SK-N-DZ (cell line): ENCODE measurements at regions not wholly inside any gene's neighbourhood (a gene's known extent, or its start where the extent isn't known, plus 50 kb on each side); places are given as distances from the start of the nearest gene placed in this dataset.

ENCODE experiments used
- DNase-seq: peaks from one replicate; pipeline ENCODE4 v3.0.0-alpha.2; 2015; ENCODE audit warnings: low spot score

DNA sequence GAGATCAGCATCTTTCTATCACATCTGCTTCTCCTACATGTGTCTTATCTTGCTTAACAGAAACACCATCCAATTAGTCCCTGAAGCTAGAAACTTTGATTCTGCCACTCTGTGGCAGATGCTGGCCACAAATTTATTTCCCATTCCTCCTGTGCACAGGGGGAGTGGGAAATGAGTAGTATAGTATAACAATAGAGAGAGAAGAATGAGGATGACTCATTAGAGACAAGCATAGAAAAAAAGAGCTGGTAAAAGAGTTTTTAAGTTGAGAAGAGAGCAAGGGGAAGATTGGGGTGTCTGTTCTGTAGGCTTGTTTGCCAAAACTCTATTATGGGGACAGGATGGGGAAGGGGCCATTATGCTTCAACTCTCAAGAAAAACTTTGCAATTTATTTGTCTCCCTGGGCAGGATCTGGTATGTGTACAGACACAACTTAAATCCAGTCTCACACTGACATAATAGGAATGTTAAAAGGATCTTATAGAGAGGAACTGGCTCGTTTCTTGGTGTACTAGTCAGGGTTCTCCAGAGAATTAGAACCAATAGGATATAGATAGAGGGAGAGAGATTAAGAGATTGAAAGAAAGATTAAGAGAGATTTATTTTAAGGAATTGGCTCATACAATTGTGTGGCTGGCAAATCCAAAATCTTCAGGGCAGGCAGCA, 142.6 kb upstream of the CPSF6 start:
- no peak for DNase-seq

DNA sequence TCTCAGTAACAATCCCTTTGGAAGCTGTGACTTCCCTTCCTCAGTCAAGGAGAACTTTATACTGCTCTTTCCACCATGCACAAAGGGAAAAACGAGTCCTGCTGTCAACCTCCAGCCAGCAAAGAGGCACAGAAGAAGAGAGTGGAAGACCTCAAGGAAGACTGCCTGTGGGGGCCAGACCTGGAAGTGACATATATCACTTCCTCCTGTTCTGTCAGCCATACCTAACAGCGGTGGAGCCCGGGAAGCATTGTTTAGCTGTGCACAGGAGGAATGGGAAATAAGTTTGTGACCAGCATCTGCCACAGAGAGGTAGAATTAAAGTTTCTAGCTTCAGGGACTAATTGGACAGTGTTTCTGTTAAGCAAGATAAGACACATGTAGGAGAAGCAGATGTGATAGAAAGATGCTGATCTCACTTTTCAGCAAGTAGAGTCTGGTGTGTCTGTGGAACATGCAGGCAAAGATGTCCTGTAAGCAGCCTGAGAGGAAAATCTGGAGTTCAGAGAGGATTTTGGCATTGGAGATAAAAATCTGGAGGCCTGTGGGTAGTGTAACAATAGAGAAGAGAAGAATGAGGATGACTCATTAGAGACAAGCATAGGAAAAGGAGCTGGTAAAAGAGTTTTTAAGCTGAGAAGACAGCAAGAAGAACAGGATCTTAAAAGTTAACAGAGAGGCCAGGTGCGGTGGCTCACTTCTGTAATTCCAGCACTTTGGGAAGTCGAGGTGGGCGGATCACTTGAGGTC, 141.6 kb upstream of the CPSF6 start:
- no peak for DNase-seq

DNA sequence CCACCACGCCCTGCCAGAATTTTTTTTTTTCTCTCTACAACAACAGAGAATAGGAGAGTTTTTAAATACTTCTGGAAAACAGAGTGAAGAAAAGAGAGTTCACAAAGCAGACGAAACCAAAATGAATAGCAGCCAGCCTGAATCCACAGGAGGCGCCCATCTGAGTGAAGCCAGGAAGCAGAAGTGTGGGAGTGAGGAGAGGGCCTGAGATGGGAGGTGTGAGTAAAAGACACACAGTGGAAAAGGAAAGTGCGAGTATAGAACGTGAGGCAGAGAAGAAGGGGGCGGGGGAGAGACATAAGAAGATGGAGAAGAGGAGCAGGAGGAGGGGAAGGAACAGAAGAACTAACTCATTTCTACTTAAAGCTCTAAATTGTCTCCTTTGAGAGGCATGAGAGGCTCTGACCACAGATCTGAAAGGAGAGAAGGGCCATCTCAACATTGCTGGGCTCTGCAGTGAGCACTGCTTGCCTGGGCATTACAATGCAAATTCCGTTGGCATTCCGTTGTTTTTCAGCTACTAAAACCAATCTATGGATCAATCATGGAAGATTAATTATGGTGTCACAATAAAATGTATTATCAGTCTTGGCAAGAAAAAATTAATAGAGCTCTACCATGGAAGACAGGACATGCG, 140.1 kb upstream of the CPSF6 start:
- DNase-seq = no peak

DNA sequence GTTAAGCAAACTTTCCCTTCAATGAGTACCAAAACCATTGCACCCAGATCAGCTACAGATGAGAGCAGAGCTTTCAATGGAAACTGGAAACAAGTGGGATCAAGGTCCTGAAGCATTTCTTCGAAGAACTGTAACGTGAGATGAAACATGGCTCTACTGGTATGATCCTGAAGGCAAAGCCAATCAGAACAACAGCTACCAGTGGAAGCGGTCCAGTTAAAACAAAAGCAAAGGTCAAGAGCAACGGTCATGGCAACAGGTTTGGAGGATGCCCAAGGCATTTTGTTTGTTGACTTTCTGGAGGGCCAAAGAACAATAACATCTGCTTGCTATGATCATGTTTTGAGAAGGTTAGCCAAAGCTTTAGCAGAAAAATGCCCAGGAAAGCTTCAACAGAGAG, 137.9 kb upstream of the CPSF6 start:
- no peak for DNase-seq

DNA sequence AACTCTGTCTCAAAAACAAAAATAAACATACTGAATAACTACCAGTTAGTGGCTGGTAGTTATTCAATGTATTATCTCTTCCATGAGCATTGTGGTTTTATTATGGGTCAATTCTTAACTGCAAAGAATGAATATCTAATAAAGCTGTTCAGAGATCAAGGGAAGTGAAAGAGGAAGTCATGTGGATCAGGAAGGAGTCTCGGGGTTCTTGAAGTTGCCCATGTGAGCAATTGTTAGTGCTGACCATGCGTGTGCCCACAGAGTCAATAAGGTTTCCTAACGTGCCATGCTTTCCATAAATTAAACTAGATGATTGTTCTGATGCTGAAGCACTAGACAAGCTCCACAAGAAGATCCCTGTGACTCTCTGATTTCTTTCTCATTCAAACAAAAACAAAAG, 136.5 kb upstream of the CPSF6 start:
- no peak for DNase-seq

DNA sequence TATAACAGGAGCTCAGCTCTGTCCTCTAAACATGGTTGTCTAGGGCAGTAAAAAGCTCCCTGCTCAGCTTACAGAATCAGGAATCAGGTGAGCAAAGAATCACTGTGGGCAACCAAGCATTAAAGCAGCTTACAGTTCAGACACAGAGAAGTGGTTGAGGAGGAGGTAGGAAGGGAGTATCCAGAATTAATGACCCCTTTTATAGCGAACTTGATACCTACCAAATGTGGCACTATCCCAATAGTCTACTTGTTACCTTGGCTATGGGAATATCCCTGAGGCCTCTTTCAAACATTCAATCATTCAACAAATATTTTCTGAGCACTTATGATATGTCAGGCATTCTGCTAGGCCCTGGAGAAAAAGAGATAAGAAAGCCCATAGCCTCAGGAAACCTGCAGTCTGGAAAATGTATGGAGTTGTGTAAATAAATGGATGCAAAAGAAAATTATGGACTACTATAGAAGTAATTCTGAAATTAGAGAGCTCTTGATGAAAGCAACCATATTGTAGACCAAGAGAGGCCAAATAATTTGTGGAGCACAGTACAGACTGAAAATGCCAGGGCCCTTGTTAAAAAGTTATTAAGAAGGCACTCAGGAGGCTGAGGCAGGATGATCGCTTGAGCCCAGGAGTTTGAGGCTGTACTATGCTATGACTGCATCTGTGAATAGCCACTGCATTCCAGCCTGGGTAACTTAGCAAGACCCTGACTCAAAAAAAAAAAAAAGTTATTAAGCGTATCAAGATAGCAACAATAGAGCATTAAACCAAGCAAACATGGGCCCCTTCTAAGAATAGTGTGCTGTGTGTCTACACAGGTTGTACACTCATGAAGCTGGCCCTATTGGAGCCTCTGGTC, 134.0 kb upstream of the CPSF6 start:
- no peak for DNase-seq

DNA sequence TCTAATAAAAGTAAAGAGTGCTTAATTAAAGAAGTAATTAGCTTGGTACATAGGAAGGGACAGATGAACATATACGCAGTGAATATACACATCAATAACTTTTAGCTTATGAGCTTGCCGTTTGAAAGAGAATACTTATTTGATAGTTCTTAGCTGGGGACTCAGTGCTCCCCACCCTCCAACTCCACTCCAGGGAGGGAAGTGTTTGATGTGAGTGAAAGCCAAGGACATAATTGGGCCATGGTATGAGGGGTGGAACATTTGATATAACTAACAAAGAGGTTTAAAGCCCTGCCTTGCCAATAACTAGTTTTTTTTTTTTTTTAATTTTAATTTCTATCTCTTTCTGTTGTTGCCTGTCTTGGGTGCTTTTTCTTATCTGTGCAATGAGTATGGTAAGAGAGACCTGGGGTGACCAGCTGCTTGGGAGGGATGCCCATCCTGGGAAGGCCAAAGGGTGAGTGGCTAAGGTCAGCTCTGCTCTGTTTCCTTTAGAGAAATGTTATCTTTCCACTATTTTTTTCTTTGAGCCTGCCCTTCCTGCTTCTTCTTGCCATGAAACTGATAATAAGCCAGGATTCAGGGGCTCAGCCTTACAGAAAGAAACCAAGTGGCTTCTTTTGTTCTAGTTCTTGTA, 132.8 kb upstream of the CPSF6 start:
- DNase-seq = no peak

DNA sequence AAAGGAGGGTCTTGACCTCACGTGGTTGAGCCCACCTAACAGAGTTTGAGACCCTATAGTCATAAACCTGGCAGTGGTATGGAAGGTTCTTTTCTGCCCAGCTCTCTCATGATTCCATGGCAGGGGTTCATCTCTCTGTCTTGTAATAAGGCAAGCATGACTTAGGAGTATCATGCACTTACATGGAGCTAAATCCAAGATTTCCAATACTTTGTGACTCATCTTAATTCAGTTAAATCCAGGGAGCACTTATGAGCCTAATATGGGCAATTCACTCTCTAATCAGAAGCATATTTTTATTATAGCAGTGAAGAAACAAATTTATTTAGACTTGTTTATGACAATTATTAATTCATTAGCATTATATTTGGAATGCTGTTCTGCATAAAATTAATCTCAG, 131.8 kb upstream of the CPSF6 start:
- DNase-seq = no peak

DNA sequence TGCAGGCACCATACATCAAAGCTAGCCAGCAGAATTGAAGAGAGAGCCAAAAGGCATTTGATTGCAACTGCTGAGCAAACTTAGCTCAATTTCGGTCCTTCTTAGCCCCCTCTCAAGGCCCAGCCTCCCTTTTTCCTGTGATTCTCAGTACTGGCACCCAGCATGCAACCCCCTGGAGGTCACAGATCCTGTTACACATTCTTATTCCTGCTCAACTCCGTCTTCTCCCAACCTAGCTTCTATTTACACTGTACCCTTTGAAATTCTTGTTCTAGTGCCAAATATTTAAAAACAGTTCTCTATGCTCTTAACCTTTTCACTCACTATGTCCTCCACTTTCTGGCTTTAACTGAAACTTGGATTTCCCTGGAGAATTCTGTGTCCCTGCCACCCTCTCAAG, 131.3 kb upstream of the CPSF6 start:
- DNase-seq = no peak

DNA sequence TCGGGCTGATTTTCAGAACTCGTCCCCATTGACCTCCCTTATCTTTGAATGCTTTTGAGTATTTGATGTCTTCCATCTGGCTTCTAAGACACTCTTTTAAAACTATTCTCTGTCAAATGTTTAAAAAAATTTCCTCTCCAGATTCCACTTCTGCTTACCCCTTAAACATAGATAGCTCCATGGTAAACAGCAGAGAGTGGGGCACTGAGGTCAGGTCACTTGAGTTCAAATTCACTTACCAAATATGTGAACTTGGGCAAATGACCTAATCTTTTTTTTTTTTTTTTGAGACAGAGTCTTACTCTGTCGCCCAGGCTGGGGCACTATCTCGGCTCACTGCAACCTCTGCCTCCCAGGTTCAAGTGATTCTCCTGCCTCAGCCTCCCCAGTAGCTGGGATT, 126.8 kb upstream of the CPSF6 start:
- no peak for DNase-seq

DNA sequence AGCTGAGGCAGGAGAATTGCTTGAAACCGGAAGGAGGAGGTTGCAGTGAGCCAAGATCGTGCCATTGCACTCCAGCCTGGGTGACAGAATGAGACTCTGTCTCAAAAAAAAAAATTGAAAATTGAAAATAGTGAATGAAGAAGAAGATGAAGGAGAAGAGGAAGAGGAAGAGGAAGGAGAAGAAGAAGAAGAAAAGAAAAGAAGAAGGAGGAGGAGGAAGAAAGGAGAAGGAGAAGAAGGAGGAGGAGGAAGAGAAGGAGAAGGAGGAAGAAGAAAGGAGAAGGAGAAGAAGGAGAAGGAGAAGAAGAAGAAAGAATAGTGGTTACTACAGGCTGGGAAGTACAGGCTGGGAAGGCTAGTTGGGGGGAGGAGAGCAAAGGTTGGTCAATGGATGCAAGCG, 124.3 kb upstream of the CPSF6 start:
- no peak for DNase-seq

DNA sequence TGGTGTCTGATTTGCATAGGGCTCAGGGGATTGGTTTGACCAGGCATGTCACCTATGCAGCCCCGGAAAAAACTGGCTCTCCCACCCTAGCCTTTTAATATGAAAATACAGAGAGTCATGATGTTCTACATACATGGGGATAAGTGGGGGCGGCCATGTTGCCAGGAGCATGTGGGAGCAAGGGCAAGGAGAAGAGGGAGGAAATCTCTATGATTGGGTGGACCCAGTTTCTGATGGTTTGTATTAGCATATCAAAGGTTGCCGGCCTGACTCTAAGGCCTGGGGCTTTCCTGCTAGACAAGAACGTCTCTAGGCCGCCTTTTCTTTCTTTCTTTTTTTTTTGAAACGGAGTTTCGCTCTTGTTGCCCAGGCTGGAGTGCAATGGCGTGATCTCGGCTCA, 123.4 kb upstream of the CPSF6 start:
- DNase-seq = no peak

DNA sequence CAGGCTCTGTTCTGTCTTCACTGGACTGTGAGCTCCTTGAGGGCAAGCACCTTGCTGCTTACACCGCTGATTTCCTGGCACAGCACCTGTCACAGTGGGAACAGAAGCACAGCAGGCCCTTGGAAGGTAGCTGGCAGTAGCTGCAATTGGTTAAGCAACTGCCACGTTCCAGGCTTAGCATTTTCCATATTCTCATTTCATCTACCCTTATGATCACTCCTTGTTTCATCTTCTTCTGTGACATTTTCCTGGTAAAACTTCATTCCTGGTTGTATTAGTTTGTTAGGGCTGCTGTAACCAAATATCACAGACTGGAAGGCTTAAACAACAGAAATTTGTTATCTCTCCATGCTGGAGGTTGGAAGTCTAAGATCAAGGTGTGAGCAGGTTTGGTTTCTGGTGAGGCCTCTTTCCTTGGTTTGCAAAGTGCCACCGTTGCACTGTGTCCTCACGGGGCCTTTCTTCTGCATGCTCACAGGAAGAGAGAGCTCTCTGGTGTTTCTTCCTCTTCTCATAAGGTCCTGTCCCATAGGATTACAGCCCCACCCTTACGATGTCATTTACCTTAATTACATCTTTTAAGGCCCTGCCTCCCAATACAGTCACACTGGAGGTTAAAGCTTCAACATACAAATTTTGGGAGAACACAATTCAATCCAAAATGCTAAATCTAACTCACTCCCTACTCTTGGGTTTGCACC, 121.7 kb upstream of the CPSF6 start:
- DNase-seq = no peak

DNA sequence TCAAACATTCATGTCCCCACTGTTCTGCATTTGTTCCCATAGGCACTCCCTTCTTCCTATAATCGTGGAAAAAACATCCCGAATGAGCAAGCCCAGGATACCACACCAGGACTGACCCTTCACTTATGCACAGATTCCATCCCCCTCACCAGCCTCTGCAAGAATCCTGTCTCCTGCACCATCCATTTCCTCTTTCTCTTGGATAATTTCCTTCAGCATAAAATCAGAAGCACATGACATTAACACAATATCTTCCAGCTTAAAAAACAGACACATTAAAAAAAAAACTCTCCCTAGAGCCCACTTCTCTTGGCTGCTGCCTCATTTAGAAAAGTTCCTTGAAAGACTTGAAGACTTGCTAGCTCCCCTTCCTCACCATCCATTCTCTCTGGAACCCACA, 120.9 kb upstream of the CPSF6 start:
- DNase-seq = no peak

DNA sequence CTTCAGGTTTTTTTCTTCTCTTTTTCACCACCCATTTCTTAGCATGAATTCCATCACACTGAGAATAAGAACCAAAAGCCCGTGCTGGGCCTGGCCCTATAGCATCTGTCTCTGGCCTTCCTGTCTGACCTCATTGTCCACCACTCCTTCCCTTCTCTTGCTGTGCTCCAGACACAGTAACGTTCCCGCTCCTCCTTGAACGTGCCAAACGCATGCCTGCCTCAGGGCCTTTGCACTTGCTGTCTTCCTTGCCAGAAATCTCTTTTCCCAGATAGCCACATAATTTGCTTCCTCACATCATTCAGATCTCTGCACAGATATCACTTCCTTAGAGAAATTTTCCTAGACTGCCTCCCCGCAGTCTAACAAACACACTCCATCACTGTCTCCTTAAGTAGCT, 119.6 kb upstream of the CPSF6 start:
- DNase-seq = no peak

DNA sequence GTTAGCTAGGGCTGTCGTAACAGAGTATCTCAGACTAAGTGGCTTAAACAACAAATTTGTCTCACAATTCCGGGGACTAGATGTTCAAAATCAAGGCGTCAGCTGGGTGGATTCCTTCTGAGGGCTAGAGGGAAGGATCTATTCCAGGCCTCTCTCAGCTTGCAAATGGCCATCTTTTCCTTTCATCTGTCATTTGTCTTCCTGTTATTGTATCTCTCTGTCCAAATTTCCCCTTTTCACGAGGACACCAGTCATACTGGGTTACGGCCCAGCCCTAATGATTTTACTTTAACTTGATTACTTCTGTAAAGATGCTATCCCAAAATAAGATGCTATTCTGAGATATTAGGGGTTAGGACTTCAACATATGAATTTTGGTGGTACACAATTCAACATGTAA, 119.0 kb upstream of the CPSF6 start:
- no peak for DNase-seq

DNA sequence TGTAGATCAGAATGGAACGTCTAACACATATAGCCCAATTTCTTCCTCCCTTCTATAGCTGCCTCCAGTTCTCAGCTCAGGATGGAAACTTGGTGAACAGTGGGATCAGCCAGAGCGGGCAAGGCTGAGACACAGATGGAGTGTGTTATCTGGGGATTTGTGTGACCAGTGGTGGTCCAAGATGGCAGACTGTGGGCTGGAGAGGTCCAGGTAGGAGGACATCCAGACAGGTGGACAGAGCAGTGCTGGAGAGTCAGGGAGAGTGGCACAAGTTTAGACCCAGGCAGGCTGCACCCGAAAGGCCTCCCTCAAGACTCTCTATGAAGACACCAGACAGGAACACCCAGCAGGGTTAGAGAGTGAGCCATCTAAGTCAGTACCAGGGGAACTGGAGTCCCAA, 116.1 kb upstream of the CPSF6 start:
- no peak for DNase-seq

DNA sequence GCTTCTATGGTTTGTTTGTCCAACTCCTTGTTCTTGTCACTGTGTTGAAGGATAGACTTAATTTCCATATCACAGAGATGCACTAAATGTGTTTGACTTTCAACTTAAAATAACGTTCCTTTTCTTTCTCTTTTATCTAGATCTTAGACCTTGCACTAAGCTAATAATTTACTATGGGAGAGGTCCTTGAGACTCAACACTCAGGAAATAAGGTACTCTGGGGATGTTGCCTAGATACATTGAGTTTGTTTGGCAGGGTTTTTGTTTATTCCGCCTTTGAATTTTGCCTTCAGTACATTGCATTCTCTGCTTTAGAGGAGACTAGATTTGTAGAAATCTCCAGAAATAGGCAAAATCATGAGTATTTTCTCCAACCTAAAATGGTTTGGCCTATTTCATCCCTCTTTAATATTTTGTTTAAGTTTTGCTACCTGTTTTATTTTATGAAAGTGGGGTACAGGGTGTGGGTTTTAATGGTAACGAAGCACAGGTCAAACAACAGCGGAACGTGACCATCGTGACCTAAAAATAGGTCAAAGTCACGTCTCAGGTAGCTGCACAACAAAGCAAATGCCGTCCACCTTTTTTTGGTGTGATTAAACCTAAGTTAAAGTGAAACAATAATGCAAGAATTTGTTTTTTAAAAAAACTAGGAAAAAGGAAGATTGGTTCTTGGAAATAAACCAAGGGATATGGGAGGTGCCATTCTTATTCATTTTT, 115.3 kb upstream of the CPSF6 start:
- no peak for DNase-seq

DNA sequence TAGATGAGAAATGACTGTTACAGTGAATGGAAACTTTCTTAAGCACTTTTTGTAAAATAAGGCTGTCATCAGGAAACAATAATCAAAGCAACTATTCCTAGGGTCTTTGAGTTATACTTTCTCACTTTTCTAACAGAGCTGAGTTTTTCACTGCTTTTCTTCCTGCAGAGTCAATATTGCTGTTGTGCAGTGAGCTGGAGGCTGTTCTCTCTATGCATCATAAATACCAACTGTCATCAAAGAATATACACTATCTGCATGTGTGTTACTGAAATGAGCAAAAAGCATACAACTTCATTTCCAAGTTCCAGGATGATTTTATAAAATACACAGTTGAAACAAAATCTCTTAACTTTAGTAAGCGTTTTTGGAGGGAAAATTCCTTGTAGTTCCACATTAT, 110.4 kb upstream of the CPSF6 start:
- no peak for DNase-seq

DNA sequence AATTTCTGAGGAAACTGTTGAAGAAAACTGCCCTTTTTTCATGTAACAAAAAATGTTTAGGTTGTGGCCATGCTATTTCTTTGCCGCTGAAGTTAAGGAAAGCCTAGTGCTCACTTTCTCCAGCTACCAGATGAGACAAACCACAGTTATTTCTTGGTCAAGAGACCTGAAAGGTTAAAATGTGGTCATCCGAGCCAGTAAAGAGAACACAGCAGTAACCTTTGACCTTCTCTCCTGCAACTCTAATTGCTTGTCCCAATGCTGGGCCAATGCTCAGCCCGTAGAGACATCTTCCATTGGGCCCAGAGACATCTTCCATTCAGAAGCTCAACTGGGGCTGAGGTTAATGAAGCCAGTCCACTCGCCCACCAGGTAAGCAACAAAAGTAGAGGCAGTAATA, 109.8 kb upstream of the CPSF6 start:
- no peak for DNase-seq
